ENCODE measurements at regions not wholly inside any gene's neighbourhood (a gene's known extent, or its start where the extent isn't known, plus 50 kb on each side); places are given as distances from the start of the nearest gene placed in this dataset.

GRCh38 chrX:7330556-7330955 is 182.6 kb upstream of the PUDP start:
- TF ChIP-seq CTCF (IDR thresholded peaks at IDR 0.05): no peak
- TF ChIP-seq POLR2A (IDR thresholded peaks at IDR 0.05): no peak

Data from body of pancreas (tissue), 4 donors.